Lung (tissue), 11 donors: ENCODE measurements at regions not wholly inside any gene's neighbourhood (a gene's known extent, or its start where the extent isn't known, plus 50 kb on each side); places are given as distances from the start of the nearest gene placed in this dataset.
A peak's percentile ranks its signal among the peaks of the same experiment; 100 is the strongest.

Source experiments
- ATAC-seq: fragments of 200-7000 bp; cut with Tn5 transposase; one replicate; pipeline ENCODE4 v1.9.1; 2020; ENCODE audit warnings: moderate number of reproducible peaks; ENCODE audit not compliant: insufficient read depth, low FRiP score
- DNase-seq, 3 donors: peaks; one replicate each; pipeline ENCODE4 v3.0.0-alpha.2; 2013 to 2017
- H3K27ac ChIP-seq, 2 donors: one replicate each; pipeline ENCODE4 v1.5.1; 2013; ENCODE audit warnings: mild to moderate bottlenecking in 2 of 2, moderate library complexity in 2 of 2, control low read depth in 1 of 2, inconsistent platforms in 1 of 2, low read depth in 1 of 2, low read length in 1 of 2
- H3K27me3 ChIP-seq, 3 donors: one replicate each; pipeline ENCODE4 v1.5.1; 2013; ENCODE audit warnings: low read length in 2 of 3; ENCODE audit not compliant: control insufficient read depth in 3 of 3, insufficient read depth in 3 of 3
- H3K36me3 ChIP-seq, 4 donors: one replicate each; pipeline ENCODE4 v1.5.1; 2013; ENCODE audit warnings: low read length in 4 of 4, mild to moderate bottlenecking in 1 of 4, moderate library complexity in 1 of 4; ENCODE audit not compliant: control insufficient read depth in 4 of 4, insufficient read depth in 4 of 4
- H3K4me1 ChIP-seq, 5 donors: one replicate each; pipeline ENCODE4 v1.5.1; 2013; ENCODE audit warnings: low read length in 5 of 5, mild to moderate bottlenecking in 2 of 5, moderate library complexity in 1 of 5; ENCODE audit not compliant: control insufficient read depth in 5 of 5, insufficient read depth in 5 of 5
- H3K4me3 ChIP-seq: one replicate; pipeline ENCODE4 v1.5.1; 2013; ENCODE audit warnings: mild to moderate bottlenecking, control low read depth, moderate library complexity
- H3K9ac ChIP-seq, 2 donors: one replicate each; pipeline ENCODE4 v1.5.1; 2013; ENCODE audit warnings: low read length in 2 of 2, control low read depth in 1 of 2; ENCODE audit not compliant: insufficient read depth in 1 of 2
- H3K9me3 ChIP-seq, 4 donors: one replicate each; pipeline ENCODE4 v1.5.1; 2013; ENCODE audit warnings: low read length in 3 of 4, mild to moderate bottlenecking in 1 of 4, moderate library complexity in 1 of 4; ENCODE audit not compliant: control insufficient read depth in 4 of 4, insufficient read depth in 3 of 4
- CTCF ChIP-seq: IDR thresholded peaks from 2 replicates; pipeline ENCODE4 v1.5.1; 2012; ENCODE audit warnings: mild to moderate bottlenecking; ENCODE audit errors: control extremely low read depth, extremely low read depth
- WGBS, 2 donors: extraction: QIAGEN DNeasy Blood & Tissue Kit; methylation state at CpG; one replicate each; pipeline ENCODE4 v1.1.7; 2013; 5-methylcytosine and 5-hydroxymethylcytosine counted together
- donor health status: control.
- donor health status: control.
- donor health status: Bipolar disorder and iron deficiency.
- donor health status: healthy.
- donor health status: DM: yes; HTN: yes; CAD: no.

- Histone ChIP-seq H3K4me3 (no peak overlapping the region), H3K27ac (no peak overlapping the region), H3K9me3 (no peaks in the 10 kb centered on the region), H3K4me1 (peaks cover 0 to 2% (median 0%) of the 10 kb centered on the region in 5 donors), H3K9ac (no peak overlapping the region), H3K36me3 (no peaks in the 10 kb centered on the region), H3K27me3 (no peaks in the 10 kb centered on the region)
- DNase-seq, result peak in 2 of 3 donors; percentile 1 to 14
- TF ChIP-seq CTCF, result no peak
- no peak for ATAC-seq
- 42 to 62% methylated on average over 6 of the region's 6 CpGs for WGBS, 2 donors
These were observed 398.4 kb downstream of the MED10 start for GRCh38 chr5:5979761-5980537.

- no peak overlapping the region for H3K4me3 ChIP-seq
- H3K9ac ChIP-seq, result no peak overlapping the region
- no peaks in the 10 kb centered on the region for H3K36me3 ChIP-seq
- WGBS, 2 donors, result 74 to 83% methylated on average over 3 of the region's 3 CpGs
- DNase-seq (peak in 1 of 3 donors; percentile 3), ATAC-seq (peak; percentile 53)
- no peak overlapping the region for H3K27ac ChIP-seq
- H3K9me3 ChIP-seq, result no peaks in the 10 kb centered on the region
- no peaks in the 10 kb centered on the region for H3K27me3 ChIP-seq
- TF ChIP-seq CTCF, result no peak
- peaks cover 0 to 2% (median 0%) of the 10 kb centered on the region in 5 donors for H3K4me1 ChIP-seq
These were observed 399.0 kb downstream of the MED10 start for GRCh38 chr5:5979377-5979760.

- no peak overlapping the region for H3K4me3 ChIP-seq
- no peaks in the 10 kb centered on the region for H3K9me3 ChIP-seq
- peak; percentile 14 to 59 (median 34) for DNase-seq
- H3K27ac ChIP-seq, result no peak overlapping the region
- TF ChIP-seq CTCF, result no peak
- ATAC-seq, result peak; percentile 22
- H3K4me1 ChIP-seq, result peaks cover 0 to 2% (median 0%) of the 10 kb centered on the region in 5 donors
- no peaks in the 10 kb centered on the region for H3K36me3 ChIP-seq
- 66 to 84% methylated on average over 10 of the region's 10 CpGs for WGBS, 2 donors
- H3K27me3 ChIP-seq, result no peaks in the 10 kb centered on the region
- H3K9ac ChIP-seq, result no peak overlapping the region
These were observed 399.6 kb downstream of the MED10 start for GRCh38 chr5:5978501-5979376.
